GM21825 (cell line): ENCODE measurements at regions not wholly inside any gene's neighbourhood (a gene's known extent, or its start where the extent isn't known, plus 50 kb on each side); places are given as distances from the start of the nearest gene placed in this dataset.

Experiments
- ATAC-seq: cut with Tn5 transposase; IDR thresholded peaks from one replicate; pipeline ENCODE4 v1.9.1; 2021; ENCODE audit warnings: mild to moderate bottlenecking, moderate library complexity; ENCODE audit not compliant: unreplicated experiment

DNA sequence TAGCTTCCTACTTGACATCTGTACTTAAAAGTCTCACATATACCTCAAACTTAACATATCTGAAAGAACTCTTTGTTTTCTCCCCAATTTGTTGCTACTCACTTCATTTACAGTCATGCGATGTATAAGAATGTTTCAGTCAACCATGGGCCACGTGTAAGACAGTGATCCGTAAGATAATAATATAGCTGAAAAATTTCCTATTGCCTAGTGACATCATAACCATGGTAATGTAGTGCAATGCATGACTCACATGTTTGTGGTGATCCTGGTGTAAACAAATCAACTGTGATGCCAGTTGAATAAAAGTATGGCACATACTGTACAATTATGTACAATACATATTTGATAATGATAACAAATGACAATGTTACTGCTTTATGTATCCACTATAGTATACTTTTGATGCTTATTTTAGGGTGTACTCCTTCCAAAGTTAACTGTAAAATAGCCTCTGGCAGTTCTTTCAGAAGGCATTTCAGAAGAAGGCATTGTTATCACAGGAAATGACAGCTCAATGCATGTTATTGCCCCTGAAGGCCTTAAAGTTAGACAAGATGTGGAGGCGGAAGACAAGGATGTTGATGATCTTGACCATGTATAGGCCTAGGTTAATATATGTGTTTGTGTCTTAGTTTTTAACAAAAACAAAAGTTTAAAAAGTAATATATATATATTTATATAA lies 579.0 kb downstream of the EPHA7 start:
- ATAC-seq = no peak

DNA sequence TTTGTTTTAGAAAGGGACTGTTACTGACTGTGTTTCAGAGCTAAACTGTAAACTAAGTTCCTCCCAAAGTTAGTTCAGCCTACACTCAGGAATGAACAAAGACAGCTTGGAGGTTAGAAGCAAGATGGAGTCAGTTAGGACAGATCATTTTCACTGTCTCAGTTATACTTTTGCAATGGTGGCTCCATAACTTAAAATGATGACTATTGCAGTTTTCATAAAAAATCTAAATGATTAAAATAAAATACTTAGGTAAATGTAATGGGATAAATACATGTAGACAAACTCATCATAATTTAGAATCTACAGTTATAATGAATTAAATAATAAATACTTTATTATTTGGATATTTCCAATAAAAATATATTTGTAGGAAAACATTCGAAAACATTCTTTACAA lies 590.6 kb downstream of the EPHA7 start:
- no peak for ATAC-seq

DNA sequence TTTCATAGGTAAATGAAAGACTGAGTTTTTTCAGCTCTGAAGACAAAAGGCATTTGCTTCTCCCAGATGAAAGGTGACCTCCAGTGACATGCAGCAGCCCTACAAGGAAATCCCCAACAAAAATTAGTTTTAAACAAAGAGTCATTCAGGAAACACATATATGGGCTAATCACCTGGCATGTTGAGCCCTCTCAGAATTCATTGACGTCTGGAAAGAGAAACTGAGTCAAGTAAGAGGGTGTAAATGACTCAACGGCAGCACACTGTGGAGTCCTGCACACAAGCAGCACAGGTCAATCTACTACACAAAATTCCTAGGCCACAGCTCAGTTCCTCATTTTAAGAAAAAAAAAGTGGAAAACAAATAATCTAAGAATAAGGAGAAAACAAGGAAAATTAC lies 592.3 kb downstream of the EPHA7 start:
- ATAC-seq = no peak

DNA sequence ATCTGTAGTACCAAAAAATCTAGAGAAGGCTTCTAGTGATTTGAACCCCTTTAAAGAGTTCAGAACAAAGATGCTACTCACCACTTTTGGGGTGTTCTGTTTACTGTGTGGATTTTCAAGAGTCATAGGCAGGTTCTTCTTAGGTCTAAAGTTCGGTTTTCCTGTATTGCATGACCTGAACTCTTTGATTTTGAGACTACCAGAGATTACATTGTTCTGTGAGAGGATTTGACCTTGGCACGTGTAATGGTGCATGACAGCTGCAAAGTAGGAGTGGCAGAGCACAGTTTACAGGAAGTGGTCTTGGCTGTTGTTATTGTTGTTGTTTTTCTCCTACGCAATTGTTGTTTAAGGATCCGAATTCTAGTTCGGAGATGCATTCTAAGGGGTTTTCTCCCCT lies 592.7 kb downstream of the EPHA7 start:
- ATAC-seq = no peak

DNA sequence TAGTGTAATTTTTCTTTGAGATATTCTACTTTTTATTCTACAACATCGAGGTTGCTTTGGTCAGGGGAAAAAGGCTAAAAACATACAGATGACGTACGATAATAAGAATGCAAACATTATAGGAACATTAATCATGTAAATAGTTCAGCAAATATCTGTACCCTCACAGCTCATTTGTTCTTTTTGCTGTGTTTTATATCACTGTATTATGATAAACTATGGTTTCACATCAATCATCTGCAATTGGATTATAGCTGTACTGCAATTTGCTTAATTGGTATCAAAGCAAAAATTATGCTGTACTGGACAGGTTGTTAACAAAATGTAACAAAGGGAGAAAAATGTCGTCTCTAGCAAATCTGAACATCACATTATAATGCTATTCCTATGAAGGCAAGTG lies 597.1 kb downstream of the EPHA7 start:
- ATAC-seq = no peak

DNA sequence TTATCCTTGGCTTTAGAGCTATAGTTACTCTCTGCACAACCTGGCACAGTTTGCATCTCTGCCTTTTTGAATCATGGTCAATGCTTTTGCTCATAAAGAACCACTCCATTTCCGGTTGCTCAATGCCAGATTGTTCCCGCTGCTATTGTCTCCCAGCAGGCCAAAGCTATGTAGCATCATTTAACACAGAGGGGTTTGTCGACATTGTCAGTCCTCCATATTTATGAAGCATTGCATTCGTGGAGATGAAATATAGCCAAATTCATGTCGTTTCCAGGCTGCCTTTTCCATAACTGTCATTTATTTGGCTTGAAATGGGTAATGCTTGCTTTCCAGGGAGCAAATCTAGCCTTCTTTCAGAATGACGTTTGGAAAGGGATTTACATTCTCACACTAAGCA lies 598.8 kb downstream of the EPHA7 start:
- ATAC-seq = no peak

DNA sequence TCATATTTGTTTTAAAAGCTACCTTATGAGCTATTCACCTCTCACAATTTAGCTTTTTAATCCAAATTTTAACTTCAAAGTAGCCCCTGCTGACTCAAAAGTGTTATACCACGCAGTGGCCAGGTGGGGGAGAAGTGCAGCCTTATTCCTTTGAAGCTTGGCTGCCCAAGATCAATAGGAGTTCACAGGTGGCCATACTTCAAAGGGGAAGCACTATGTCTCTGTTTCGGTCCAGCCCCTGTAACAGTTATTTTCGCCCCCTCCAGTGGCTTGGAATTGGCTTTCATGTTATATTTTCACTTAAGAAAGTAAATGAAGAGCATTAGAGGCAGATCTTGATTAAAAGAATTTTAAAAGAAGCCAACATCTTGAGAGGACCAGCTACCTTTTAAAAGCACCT lies 608.4 kb downstream of the EPHA7 start:
- peak; percentile 97 for ATAC-seq

DNA sequence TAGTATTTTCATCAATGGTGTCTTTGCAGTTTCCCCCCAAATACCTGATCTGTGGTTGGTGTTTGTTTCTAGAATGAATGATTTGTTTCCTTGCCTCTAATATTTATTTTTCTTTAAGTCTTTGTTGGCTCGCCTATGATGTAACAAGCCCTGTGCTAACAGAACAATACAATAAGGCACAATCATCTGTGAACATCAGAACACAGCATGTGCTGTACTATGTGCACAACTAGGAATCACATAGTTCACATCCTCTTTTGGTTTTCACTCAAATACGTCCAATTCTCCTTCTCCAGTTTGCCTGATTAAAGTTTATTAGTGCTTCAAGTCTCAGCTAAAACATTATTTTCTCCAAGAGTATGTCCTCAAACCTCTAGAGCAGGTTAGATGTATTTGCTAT lies 613.1 kb downstream of the EPHA7 start:
- no peak for ATAC-seq

DNA sequence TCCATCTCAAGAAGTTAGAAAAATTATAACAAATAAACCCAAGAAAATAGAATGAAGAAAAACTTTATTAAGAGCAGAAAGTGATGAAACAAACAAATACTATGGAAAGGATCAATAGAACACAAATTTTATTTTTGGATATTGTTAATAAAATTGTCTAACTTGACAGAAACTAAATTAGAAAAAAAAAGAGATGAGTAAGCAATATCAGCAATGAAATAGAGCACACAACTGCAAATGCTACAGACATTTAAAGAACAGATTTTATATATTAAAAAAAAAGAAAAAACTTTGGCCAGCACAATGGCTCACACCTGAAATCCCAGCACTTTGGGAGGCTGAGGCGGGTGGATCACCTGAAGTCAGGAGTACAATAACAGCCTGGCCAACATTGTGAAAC lies 628.0 kb downstream of the EPHA7 start:
- ATAC-seq = no peak

DNA sequence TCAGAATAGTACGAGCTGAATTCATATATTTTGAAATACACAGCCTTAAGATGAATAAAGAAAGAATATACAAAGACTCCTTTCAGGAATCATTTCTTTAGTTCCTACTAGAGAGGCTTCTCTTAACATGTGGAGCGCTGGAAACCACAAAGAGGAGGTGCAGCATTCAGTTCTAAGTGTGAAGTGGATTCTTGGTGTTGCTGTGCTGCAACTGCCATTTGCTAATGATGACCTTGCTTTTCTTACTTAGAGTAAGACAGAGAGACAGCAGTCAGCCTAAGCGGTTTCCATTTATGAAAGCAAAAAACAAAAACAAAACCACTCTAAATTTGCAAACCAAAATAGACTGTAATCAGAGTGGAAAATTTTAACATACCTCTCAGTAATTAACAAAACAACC lies 629.0 kb downstream of the EPHA7 start:
- ATAC-seq = no peak

DNA sequence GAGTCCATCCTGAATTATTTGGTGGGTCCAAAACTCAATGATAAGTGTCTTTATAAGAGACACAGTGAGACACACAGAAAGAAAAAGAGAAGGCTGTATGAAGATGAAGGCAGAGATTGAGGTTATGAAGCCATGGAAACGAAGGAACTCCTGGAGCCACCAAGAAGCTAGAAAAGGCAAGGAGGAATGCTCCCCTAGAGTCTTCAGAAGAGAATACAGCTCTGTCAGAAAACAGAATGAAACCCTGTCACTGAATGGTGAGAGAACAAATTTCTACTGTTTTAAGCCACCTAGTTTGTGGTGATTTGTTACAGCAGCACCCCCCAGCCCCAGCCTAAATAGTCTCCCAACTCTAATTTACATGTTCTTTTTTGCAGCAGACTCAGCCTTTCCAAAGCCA lies 635.1 kb downstream of the EPHA7 start:
- no peak for ATAC-seq

DNA sequence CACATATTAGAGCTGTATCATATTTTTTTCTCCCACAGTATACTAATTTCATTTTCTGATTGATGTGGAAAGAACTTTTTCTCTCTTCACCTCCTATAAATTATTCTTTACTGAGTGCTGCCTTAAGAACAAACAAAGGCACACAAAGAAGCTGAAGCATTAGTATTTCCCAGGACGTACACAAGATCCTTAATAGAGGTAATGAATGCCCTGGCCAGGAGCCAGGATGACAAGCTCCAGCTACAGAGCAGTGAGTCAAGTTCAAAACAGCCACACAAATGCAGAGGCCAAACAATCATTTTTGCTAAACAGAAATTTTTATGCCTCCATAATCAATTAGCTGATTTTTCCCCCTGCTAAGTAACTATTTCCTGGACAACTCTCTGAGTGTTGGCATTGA lies 639.6 kb downstream of the EPHA7 start:
- no peak for ATAC-seq

DNA sequence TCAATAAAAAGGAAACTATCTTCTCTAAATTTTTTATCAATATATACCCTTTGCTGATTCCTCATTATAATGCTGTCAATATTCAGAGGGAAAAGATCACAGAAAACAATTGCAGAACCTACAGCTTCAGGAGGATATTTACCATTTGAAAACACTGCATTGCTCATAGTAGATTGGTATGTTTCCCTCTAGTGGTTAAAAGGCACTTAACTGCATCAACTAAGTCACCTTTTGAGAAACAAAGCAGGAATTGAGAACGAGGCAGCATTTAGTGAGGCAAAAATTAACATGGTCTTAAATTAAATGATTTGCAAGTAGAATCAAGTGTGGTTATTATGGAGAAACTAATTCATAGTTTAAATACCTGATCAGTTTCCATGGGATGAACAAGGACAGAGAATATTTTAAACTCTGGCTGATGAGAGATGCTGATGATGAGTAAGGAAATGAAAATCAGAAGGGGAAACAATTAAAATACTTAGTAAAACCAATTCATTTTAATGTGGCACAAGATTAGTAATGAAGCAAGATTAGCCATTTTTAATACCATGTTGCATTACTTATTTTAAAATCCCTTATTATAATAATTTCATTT lies 642.1 kb downstream of the EPHA7 start:
- no peak for ATAC-seq

DNA sequence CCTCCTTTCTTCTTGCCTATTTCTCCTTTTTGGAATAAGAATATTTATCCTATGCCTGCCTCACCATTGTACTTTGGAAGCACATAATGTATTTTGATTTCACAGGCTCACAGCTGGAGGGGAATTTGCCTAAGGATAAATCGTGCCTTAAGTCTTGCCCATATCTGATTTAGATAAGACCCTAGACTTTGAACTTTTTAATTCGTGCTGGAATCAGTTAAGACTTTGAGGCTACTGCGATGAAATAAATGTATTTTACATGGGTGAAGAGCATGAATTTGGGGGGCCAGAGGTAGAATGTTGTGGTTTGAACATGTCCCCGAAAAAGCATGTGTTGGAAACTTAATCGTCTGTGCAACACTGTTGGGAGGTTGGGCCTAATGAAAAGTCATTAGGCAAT lies 648.8 kb downstream of the EPHA7 start:
- ATAC-seq = no peak

DNA sequence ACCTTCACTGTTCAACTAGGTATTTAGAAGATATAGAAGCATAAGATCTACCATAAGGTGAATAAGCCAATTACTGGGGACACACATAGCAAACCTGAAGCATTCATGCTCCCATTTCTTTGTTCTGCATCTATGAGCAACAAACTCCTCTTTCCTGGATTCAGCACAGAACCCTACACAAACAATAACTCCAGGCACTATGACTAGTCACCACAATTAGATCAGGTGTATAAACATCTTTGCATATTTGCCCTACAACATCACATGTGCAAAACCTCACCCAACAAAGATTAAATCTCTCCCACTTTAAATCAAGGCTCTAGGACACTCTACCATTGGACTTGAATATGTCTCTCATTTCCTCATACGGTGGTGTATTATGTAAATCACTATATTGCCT lies 652.3 kb downstream of the EPHA7 start:
- no peak for ATAC-seq

DNA sequence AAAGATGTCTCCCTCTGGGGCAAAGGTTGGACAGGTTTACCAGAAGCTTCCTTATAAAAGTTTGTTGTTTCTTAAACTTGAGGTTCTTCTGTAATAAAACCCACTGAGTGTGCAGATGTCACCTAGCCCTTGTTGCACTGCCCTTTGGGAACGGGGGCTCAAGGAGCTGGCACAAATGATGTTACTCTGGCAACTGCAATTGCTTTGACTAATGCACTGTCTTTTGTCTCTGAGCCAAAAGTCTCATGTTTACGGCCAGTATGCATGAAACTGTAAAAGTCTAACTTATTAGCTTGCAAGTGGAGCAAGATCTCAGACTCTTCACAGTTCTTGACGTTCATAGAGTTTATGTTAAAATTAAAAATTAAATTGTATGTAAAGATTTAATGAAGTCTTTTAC lies 655.7 kb downstream of the EPHA7 start:
- ATAC-seq = no peak

DNA sequence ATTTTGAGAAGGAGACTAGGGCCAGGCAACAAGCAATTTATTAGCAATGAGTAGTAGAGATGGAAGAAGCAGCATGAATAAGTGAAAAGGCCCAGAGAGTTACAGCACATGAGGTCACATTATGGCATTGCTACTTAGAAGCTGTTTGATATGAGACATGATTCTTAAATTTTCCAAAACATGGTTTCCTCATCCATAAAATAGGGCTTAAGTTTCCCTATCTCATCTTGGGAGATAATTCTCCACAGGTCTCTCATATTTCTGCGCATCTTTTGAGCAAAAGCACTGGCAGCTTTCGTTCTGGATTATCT lies 656.1 kb downstream of the EPHA7 start:
- ATAC-seq = no peak

DNA sequence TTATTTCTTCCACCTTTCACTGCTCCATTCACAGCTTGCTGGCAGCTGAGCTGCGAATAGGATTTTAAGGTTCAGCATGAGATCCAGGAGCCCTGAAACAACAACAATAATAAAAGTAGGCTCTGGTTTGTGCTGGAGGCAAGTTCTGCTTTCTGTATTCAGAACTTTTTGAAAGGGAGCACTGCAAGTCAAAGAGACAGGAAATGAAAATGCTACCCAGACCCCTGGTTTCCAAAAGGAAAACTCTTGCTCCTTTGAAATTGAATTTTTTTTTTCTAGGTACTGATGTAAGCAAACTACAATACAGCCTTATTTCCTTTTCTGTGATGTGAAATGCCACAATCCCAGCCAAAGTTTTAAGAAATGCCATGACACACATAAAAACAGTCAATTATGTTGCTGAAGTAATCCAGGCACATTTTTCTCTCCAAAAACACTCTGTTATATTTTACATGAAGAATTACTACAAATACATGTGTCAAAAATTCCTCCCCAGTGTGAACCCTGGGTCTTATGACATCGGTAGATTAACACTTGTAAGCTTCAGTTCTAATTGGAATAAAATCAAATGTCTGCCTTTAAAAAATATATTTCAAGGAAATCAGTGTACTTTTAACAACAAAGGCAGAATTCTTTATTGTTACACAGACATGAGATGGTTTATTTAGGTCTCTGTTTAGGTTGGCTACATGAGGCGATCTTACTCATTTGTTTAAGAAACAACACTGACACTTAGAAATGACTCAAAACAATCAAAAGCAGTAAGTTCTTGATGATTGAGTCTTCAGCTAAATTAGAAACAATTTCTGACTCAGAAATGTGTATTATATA lies 656.7 kb downstream of the EPHA7 start:
- ATAC-seq = no peak

DNA sequence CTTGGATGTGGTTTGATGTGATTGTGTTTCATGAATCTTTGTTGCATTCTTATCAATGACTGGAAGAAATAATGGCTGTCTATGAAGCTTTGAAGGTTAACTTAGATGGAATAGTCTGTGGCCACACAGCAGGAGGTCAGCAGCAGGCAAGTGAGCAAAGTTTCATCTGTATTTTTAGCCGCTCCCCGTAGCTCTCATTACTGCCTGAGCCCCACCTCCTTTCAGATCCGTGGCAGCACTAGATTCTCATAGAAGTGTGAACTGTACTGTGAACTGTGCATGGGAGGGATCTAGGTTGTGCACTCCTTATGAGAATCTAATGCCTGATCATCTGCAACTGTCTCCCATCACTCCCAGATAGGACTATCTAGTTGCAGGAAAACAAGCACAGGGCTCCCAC lies 660.2 kb downstream of the EPHA7 start:
- ATAC-seq = no peak

DNA sequence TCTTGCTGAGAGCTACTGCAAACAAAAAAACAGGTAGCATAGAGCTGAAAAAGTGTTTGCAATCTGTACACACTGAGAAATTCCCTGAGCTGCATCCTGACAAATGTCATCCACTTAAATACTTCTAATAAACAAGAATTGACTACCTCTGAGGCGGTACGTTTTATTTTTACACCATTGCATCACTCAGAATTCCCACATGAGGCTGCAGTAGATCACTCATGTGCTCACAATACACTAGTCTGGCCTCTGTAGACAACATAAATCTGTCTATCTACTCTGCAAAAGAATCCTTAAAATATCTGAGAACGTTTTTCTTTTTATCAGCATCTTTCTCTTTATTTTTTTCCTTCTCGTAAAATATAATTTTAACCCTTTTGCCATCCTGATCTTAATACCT lies 661.4 kb downstream of the EPHA7 start:
- ATAC-seq = no peak

DNA sequence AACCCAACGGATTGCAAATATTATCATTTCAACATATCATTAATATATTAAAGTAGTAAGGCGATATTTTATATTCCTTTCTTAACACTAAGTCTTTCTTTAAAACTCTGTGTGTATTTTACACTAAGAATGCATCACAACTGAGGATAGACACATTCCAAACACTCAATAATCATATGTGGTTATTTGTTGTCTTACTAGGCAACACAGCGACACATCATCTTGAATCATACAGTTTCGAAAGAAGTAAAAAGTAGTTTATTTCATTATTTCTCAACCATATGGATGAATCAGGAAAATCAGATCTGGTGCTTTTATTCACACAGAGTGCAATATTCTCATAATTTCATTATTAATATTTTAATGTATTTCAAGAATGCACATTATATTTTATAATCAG lies 662.4 kb downstream of the EPHA7 start:
- no peak for ATAC-seq

DNA sequence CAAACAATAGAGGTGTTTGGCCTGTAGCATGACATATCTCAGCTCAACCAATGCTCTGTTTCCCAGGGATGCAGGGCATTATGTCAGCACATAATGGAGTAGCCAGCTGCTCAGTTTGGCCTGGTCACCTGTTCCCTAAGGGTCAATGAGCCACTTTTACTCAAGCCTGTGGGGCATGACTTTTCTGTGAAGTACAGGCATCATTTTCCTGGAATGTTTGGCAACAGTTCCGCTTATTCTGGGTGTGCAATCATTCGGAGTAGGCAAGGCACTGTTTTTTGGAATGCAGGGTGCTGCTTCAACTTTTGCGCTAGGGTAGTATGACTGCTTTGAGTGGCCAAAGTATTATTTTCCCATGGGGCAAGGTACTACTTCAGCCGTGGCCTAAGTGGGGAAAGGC lies 665.4 kb downstream of the EPHA7 start:
- no peak for ATAC-seq
